IPS DF 4.7 (cell line): ENCODE measurements at regions not wholly inside any gene's neighbourhood (a gene's known extent, or its start where the extent isn't known, plus 50 kb on each side); places are given as distances from the start of the nearest gene placed in this dataset.

ENCODE experiments used
- DNase-seq: peaks from one replicate; pipeline ENCODE4 v3.0.0-alpha.2; 2013; ENCODE audit warnings: low spot score; ENCODE audit errors: extremely low read depth

- no peak for DNase-seq
Measured at GRCh38 chrX:137483554-137483953, 82.4 kb upstream of the ZIC3 start.

DNA sequence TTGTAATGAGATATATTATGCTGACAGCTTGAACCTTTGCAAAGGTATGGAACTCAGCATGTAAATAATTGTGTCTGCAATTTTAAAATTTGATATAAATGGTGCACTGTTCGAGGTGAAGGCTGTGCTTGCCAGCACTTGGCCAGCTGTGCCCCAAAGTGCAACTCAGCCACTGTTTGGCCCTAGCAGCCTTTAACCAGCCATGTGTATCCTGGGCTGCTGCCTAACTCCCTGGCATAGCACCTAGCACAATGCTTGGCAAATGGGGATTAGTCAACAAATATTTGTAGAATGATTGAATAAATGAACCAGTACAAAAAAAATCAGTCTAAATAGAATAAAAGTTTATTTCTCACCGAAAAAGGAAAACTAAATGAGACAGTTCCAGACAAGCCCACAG is 83.8 kb upstream of the ZIC3 start:
- DNase-seq: no peak

DNA sequence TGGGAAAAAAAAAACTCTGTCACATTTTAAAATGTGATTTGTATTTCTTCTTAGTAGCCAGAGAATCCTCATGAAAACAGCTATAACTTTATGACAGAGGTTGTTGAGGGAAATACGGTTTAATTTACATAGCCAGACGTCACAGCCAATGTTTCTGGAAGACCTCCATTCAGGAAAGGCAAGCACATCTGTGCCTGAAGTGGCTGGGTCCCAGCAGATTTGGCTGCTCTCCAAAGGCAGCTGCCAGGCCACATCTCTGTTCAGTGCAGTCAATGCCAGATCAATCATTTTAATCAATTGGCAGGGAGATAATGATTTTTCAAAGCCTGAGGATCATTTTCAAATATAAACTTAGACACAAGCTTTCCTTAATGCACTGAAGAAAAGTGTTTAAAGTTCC is 86.5 kb upstream of the ZIC3 start:
- no peak for DNase-seq

- no peak for DNase-seq
Measured at GRCh38 chrX:137441711-137442110, 124.2 kb upstream of the ZIC3 start.

GRCh38 chrX:137432609-137433008 is 133.3 kb upstream of the ZIC3 start:
- no peak for DNase-seq

DNA sequence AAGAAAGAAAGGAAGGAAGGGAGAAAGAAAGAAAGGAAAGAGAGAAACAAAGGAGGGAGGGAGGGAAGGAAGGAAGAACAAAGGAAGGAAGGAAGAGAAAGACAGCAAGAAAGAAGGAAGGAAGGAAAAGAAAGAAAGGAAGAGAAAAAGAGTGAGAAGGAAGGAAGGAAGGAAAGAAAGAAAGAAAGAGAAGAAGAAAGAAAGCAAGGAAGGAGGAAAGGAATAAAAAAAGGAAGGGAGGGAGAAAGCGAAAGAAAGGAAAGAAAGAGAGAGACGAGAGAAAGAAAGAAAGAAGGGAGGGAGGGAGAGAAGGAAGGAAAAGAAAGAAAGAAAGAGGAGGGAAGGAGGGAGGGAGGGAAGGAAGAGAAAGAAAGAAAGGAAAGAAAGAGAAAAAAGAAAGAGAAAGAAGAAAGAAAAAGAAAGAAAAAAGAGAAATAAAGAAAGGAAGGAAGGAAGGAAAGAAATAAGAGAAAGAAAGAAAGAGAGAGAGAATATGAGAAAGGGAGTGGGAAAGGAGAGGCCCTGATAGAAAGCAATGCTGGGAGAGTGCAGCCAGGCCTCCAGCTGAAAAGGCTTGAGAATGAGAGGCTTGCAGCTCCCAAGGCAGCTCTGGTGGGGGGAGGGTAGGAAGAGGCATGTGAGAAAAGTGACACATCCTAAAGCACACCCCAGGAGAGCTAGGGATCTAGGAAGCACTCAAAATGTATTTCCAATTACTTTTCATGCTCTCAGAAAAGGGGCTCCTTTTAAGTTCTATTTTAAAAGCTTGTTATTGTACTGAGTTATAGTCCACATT is 134.0 kb upstream of the ZIC3 start:
- DNase-seq: no peak

- DNase-seq: no peak
Measured at GRCh38 chrX:137430984-137431475, 134.9 kb upstream of the ZIC3 start.

- no peak for DNase-seq
Measured at GRCh38 chrX:137430301-137430700, 135.6 kb upstream of the ZIC3 start.

DNA sequence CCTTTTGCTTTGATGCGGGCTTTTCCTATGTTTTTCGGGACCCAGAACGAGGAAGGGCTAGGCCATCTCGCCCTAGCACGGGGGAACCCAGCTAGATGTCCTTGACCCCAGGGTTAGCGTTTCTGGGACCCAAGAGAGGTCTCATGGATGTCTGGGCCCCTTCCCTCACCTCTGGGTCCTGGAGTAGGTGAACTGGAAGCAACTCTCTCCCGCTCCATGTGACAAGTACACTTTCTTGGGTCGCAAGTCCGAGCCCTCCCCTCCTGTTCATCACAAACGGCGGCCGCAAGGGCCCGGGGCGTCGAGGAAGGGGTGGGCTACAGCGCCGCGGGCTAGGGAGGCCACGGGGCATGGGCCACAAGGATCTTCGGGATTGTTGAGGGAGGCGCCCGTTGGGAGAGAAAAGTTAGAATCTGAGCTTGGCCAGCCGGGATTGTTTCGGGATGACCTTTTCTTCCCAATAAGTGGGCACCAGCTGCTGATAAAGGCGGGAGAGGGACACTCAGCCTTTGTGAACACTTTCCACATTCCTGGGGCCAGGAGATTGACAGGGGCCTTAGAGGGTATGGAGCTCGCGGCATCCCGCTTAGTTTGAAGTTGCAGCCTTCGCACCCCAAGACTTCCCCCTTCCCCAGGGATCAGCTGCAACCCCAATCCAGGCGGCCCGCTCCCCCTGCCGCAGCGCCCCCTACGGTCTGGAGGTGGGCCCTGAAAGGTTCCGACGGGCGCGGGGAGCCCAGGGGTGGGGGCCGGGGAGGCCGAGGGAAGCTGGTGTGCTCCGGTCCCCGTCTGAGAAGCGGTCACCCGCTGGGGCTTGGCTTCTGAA is 136.9 kb upstream of the ZIC3 start:
- no peak for DNase-seq

DNA sequence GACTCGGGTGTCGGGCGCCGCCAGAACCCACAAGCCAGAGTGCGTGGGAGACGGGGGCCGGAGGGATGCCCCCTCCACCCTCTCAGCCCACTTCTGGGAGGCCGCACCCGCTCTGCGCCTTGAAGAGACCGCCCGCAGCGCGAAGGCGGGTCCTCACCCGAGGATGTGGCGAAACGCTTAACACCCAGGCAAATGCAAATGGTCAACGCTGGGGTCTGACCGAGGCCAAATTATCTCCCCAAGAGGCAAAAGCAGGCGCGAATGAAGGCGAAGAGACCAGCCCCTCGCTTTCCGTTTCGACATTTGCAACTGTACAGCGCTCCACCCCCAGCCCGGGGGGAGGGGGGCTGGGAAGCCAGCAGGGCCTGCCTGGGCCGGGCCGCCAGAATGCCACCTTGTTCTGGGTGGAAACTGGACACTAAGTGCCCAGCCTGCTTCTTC is 137.7 kb upstream of the ZIC3 start:
- DNase-seq: no peak

DNA sequence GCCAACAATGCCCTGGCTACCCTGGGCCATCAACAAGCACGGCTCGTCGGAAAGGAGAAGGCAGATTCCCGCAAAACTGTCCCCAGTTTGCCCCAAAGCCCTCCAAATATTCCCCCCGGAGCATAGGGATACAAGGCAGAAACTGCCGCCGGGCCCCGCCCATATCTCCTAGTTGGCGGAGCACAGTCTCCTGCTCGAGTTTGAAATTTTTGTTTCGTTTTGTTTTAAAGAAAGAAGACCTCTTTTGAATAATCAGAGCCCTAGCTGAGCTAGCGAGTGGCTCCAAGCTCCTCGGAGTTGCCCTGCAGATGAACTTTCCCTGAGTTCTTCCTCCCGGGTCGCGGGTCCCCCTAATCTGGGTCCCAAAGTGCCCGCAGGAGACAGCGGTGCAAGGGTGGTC is 138.1 kb upstream of the ZIC3 start:
- DNase-seq: no peak

GRCh38 chrX:137427426-137427778 is 138.5 kb upstream of the ZIC3 start:
- DNase-seq: no peak

DNA sequence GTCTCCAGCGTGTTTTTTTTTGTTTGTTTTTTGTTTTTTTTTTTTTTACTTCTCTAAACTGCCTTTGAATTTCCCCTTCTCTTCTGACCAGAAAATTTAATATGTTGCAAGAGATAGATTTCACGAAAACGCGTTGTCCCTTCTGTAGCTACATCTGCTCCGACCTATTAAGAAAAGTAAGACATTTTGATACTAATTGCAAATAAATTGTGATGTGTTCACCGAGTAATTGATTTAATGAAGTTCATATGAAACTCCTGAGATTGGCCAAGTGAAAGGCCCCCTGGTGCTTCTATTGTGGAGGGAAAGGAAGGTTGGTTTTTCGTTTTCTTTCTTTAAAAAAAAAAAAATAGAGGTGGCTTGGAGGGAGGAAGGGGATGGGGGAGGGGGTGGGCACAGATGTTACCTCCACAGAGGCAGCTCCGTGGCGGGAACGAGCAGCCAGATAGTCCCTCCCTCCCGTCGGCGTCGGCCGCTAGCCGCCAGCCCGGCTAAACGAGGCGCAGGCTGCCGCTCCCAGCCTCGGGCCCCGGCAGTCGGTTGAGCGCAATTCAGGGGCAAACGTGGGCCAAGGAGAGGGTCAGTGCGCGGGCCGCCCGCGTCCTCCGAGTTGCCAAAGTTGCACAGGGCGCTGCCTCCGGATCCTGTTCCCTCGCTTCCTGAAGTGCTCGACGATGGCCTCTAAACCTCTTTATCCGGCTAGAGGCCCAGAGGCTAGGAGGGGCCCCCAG is 139.1 kb upstream of the ZIC3 start:
- no peak for DNase-seq

DNA sequence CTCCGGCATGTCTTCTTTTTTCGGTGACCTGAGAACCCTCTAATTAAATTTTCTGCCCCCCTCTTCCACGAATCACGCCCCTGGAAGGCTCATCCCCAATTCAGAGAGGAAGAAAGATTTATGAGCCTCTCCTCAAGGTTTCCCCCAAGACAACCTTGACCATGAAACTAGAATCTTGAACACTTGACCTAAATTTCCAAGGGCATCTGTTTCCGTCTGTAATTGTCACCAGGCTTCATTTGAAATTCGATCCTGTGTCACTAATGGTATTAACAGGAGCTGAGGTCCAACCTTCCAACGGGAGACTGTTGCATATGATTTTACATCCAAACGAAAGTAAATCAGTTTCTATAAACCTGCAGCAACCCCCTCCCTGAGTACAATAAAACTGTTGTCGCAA is 139.9 kb upstream of the ZIC3 start:
- DNase-seq: no peak

DNA sequence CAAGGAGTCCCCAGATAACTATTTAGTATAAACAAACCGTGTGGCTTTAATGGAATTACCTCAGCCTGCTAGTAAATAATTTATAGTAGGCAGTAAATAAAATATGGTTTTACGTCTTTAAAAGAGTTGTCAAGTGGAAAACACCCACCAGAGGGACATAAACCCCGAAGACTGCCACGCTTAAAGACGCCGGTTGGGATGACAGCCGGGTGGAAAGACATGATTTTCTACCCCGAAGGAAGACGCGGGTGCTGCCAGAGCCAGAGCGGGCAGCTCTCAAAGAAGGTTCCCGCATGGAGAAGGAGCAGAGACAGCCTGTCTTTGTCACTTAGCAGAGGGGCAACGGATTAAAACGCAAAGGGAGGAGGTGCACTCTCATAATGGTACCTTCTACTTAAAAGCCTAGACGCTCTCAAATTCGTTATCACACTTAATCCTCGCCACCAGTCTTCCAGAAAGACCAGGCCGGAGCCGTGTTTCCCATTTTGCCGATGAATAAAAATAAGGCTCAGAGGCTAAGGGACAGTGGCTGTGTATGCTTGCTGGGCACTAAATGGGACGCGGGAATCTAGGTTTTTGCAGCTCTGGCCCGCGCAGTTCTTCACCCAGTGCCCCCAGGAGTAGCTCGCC is 140.5 kb upstream of the ZIC3 start:
- no peak for DNase-seq

- no peak for DNase-seq
Measured at GRCh38 chrX:137424679-137425078, 141.2 kb upstream of the ZIC3 start.

- no peak for DNase-seq
Measured at GRCh38 chrX:137423241-137423640, 142.7 kb upstream of the ZIC3 start.

DNA sequence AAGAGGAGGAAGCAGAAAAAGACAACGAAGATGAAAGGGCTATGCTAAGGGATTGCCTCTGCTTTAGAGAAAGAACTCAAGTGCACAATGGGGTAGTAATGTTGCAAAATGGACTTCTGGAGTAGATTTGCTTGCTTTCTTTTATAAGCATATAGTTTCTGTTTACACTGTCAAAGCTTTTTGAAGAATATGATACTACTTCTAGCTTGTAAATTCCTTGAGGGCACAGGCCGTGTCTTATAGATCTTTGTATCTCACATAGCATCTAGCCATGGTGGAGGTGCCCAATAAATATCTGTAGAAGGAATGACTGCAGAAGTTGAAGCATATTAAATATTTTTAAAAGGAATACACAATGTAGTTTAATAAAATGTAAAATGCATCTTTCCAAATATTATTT is 147.8 kb upstream of the ZIC3 start:
- DNase-seq: no peak

DNA sequence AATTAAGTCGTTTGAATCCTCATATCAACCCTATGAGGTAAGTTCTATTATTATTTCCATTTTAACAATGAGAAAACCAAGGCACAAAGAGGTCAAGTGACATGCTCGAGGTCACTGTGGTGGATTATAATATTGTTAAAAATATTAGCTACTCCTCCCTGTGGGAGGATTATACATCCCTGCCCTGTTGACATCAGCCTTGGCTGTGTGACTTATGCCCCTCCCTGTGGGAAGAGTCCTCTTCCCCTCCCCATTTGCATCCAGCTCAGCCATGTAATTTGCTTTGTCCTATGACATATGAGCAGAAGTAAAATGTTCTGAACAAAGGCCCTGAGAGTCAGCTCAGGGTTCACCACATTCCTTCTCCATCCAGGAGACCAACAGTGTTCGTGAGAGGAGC is 152.7 kb upstream of the ZIC3 start:
- DNase-seq: no peak

GRCh38 chrX:137405449-137406140 is 160.3 kb upstream of the ZIC3 start:
- no peak for DNase-seq

DNA sequence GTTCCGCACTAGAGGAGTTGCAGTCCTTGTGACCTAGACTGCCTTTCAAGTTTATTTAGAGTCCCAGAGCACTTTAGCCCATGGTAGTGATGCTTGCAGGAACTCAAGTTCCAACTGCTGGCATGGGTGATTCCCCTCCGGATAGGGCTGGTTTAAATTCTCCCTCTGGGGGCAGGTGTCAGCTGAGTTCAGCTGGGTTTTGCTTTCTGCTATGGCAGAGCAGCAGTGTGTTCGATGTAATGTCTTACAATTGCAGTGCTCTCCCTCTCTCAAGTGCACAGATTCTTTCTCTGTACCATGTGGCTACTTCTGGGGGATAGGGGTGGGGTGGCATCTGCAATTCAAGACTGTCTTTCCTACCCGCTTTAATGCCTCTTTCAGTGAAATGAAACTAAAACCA is 164.8 kb upstream of the ZIC3 start:
- no peak for DNase-seq
